Neural cell (in vitro differentiated cells): ENCODE measurements at regions not wholly inside any gene's neighbourhood (a gene's known extent, or its start where the extent isn't known, plus 50 kb on each side); places are given as distances from the start of the nearest gene placed in this dataset.

Experiments used
- H2AFZ ChIP-seq: fragments of 200-600, 300-800 bp; sonication (generic), shearing (Covaris generic); 2 replicates; pipeline ENCODE4 v1.6.0; 2014; ENCODE audit warnings: low read depth, mild to moderate bottlenecking, antibody characterized with exemption, low read length, moderate library complexity
- H3F3A ChIP-seq: fragments of 200-600 bp; shearing (Covaris generic); 2 replicates; pipeline ENCODE4 v1.6.1; 2016; ENCODE audit warnings: mild to moderate bottlenecking, moderate library complexity, mixed read lengths, antibody characterized with exemption, low read length; ENCODE audit not compliant: insufficient read depth, poor library complexity, severe bottlenecking
- H3K27ac ChIP-seq: fragments of 200-600, 300-800 bp; sonication (generic), shearing (Covaris generic); 2 replicates; pipeline ENCODE4 v1.5.1; 2014; ENCODE audit warnings: mild to moderate bottlenecking, low read length, moderate library complexity
- H3K27me3 ChIP-seq: fragments of 300-800, 200-600 bp; sonication (generic), shearing (Covaris generic); 2 replicates; pipeline ENCODE4 v1.6.0; 2014; ENCODE audit warnings: mild to moderate bottlenecking, low read depth, low read length, moderate library complexity; ENCODE audit not compliant: insufficient read depth
- H3K36me3 ChIP-seq: fragments of 300-800, 200-600 bp; sonication (generic), shearing (Covaris generic); 2 replicates; pipeline ENCODE4 v1.5.1; 2014; ENCODE audit warnings: mild to moderate bottlenecking, antibody characterized with exemption, low read length, moderate library complexity; ENCODE audit not compliant: insufficient read depth
- H3K4me2 ChIP-seq: fragments of 300-800, 200-600 bp; sonication (generic), shearing (Covaris generic); 2 replicates; pipeline ENCODE4 v1.6.0; 2014; ENCODE audit warnings: mild to moderate bottlenecking, low read length
- H3K4me3 ChIP-seq: fragments of 300-800, 200-600 bp; sonication (generic), shearing (Covaris generic); 2 replicates; pipeline ENCODE4 v1.5.1; 2014; ENCODE audit warnings: mild to moderate bottlenecking, low read length, moderate library complexity
- H3K79me2 ChIP-seq: fragments of 200-600 bp; shearing (Covaris generic); replicated peaks from 2 replicates; pipeline ENCODE4 v1.6.0; 2014; ENCODE audit warnings: mild to moderate bottlenecking, low read length, moderate library complexity; ENCODE audit not compliant: insufficient read depth
- H3K9ac ChIP-seq: fragments of 300-800, 200-600 bp; sonication (generic), shearing (Covaris generic); 2 replicates; pipeline ENCODE4 v1.6.1; 2016; ENCODE audit warnings: mild to moderate bottlenecking, low read length, mixed read lengths
- H3K9me2 ChIP-seq: fragments of 200-600 bp; shearing (Covaris generic); 2 replicates; pipeline ENCODE4 v1.6.1; 2016; ENCODE audit warnings: mild to moderate bottlenecking, low read length, mixed read lengths; ENCODE audit not compliant: insufficient read depth
- H3K9me3 ChIP-seq: fragments of 200-600, 300-800 bp; sonication (generic), shearing (Covaris generic); 2 replicates; pipeline ENCODE4 v1.6.1; 2016; ENCODE audit warnings: mild to moderate bottlenecking, mixed run types, low read length, moderate library complexity, mixed read lengths
- H4K20me1 ChIP-seq: fragments of 200-600 bp; shearing (Covaris generic); 2 replicates; pipeline ENCODE4 v1.6.1; 2016; ENCODE audit warnings: mild to moderate bottlenecking, mixed run types; ENCODE audit not compliant: insufficient read depth
- CTCF ChIP-seq: fragments of 450-650 bp; IDR thresholded peaks from 2 replicates; pipeline ENCODE4 v1.5.1; 2014; ENCODE audit warnings: antibody characterized with exemption, mild to moderate bottlenecking, moderate library complexity; ENCODE audit not compliant: poor library complexity, severe bottlenecking
- EP300 ChIP-seq: fragments of 450-650 bp; conservative IDR thresholded peaks from 2 replicates; pipeline ENCODE4 v1.6.1; 2014; ENCODE audit warnings: antibody characterized with exemption, mild to moderate bottlenecking, moderate library complexity; ENCODE audit not compliant: poor library complexity, severe bottlenecking
- MXI1 ChIP-seq: fragments of 450-650 bp; conservative IDR thresholded peaks from 2 replicates; pipeline ENCODE4 v1.6.1; 2014; ENCODE audit warnings: antibody characterized with exemption, mild to moderate bottlenecking; ENCODE audit not compliant: poor library complexity, severe bottlenecking
- POLR2AphosphoS5 ChIP-seq: IDR thresholded peaks from 2 replicates; pipeline ENCODE4 v1.6.1; 2012
- RAD21 ChIP-seq: fragments of 450-650 bp; conservative IDR thresholded peaks from 2 replicates; pipeline ENCODE4 v1.6.1; 2014; ENCODE audit warnings: antibody characterized with exemption, mild to moderate bottlenecking, moderate library complexity
- REST ChIP-seq: IDR thresholded peaks from 2 replicates; pipeline ENCODE4 v1.6.1; 2012; ENCODE audit warnings: borderline replicate concordance
- SMC3 ChIP-seq: fragments of 450-650 bp; conservative IDR thresholded peaks from 2 replicates; pipeline ENCODE4 v1.6.1; 2014; ENCODE audit warnings: antibody characterized with exemption, mild to moderate bottlenecking, moderate library complexity; ENCODE audit not compliant: poor library complexity
- TAF1 ChIP-seq: IDR thresholded peaks from 2 replicates; pipeline ENCODE4 v1.6.1; 2012; ENCODE audit warnings: low read depth

- no peak overlapping the region for H3K4me2 ChIP-seq
- no peaks in the 10 kb centered on the region for H3K9me3 ChIP-seq
Observed at GRCh38 chr14:65164825-65165135, 62.5 kb upstream of the MAX start.

GRCh38 chr14:65167072-65167645 is 64.8 kb upstream of the MAX start:
- Histone ChIP-seq H3K36me3 (no peaks in the 10 kb centered on the region), H3K27ac (no peak overlapping the region), H3K79me2 (no peaks in the 10 kb centered on the region), H3K27me3 (no peaks in the 10 kb centered on the region), H2AFZ (no peak overlapping the region), H3F3A (no peaks in the 10 kb centered on the region), H3K9me3 (no peaks in the 10 kb centered on the region), H3K9me2 (no peaks in the 10 kb centered on the region), H3K9ac (no peak overlapping the region), H4K20me1 (no peaks in the 10 kb centered on the region), H3K4me2 (no peak overlapping the region), H3K4me3 (no peak overlapping the region)
- no peak for TF ChIP-seq MXI1
- no peak for TF ChIP-seq REST
- no peak for TF ChIP-seq CTCF
- TF ChIP-seq RAD21 = no peak
- TF ChIP-seq EP300 = no peak
- TF ChIP-seq SMC3 = no peak
- no peak for TF ChIP-seq TAF1
- TF ChIP-seq POLR2AphosphoS5 = no peak

More at GRCh38 chr14:65164825-65165135, 62.5 kb upstream of the MAX start:
- H3K79me2 ChIP-seq = no peaks in the 10 kb centered on the region
- H3K27ac ChIP-seq = no peak overlapping the region
- no peaks in the 10 kb centered on the region for H3K36me3 ChIP-seq
- no peaks in the 10 kb centered on the region for H3F3A ChIP-seq
- H3K4me3 ChIP-seq = no peak overlapping the region
- no peaks in the 10 kb centered on the region for H3K27me3 ChIP-seq
- H2AFZ ChIP-seq = no peak overlapping the region
- no peaks in the 10 kb centered on the region for H4K20me1 ChIP-seq
- no peak for TF ChIP-seq RAD21
- no peak for TF ChIP-seq TAF1
- no peak for TF ChIP-seq EP300
- TF ChIP-seq REST = no peak
- no peak for TF ChIP-seq MXI1
- TF ChIP-seq CTCF = no peak
- no peak for TF ChIP-seq SMC3
- H3K9ac ChIP-seq = no peak overlapping the region
- no peaks in the 10 kb centered on the region for H3K9me2 ChIP-seq
